GM13976 (cell line): ENCODE measurements at regions not wholly inside any gene's neighbourhood (a gene's known extent, or its start where the extent isn't known, plus 50 kb on each side); places are given as distances from the start of the nearest gene placed in this dataset.

Experiments
- DNase-seq: peaks from one replicate; pipeline ENCODE4 v3.0.0; 2012; ENCODE audit warnings: low spot score
- in situ Hi-C: fragments of 300-500 bp; cut with MboI; formaldehyde crosslinking; loops from one replicate; pipeline ENCODE4 v1.12.0; 2022; ENCODE audit warnings: low sequenced_read_pairs, mixed read lengths, inconsistent platforms; ENCODE audit not compliant: unreplicated experiment
- TF ChIP-seq, protein P1 (sequence below): IDR thresholded peaks from 2 replicates; pipeline ENCODE4 v1.5.1; 2012; ENCODE audit warnings: borderline replicate concordance, mild to moderate bottlenecking; ENCODE audit not compliant: insufficient read depth; ENCODE audit errors: extremely low read depth, missing control alignments, control extremely low read depth

DNA sequence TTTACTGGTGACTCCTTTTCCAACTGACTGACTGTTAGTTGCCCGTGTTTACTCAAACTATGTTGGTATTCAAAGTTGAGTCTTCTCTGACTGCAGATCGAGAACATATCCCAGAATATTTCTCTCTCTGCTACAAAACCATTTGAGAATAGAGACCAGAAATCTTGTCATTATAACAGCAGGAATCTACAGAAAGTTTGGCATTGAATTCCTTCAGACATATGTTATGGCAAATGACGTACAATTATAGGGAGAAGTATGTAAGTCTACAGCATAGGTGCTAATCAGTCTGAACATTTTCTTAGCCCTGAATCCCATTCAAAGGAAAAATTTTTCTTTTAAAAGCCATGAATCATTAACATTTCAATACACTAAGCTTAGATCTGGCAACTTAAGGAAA is 239.8 kb upstream of the SOX9 start:
- no peak for DNase-seq
- in situ Hi-C loops = no loop called here
- TF ChIP-seq, protein P1, sequence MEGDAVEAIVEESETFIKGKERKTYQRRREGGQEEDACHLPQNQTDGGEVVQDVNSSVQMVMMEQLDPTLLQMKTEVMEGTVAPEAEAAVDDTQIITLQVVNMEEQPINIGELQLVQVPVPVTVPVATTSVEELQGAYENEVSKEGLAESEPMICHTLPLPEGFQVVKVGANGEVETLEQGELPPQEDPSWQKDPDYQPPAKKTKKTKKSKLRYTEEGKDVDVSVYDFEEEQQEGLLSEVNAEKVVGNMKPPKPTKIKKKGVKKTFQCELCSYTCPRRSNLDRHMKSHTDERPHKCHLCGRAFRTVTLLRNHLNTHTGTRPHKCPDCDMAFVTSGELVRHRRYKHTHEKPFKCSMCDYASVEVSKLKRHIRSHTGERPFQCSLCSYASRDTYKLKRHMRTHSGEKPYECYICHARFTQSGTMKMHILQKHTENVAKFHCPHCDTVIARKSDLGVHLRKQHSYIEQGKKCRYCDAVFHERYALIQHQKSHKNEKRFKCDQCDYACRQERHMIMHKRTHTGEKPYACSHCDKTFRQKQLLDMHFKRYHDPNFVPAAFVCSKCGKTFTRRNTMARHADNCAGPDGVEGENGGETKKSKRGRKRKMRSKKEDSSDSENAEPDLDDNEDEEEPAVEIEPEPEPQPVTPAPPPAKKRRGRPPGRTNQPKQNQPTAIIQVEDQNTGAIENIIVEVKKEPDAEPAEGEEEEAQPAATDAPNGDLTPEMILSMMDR = no peak

DNA sequence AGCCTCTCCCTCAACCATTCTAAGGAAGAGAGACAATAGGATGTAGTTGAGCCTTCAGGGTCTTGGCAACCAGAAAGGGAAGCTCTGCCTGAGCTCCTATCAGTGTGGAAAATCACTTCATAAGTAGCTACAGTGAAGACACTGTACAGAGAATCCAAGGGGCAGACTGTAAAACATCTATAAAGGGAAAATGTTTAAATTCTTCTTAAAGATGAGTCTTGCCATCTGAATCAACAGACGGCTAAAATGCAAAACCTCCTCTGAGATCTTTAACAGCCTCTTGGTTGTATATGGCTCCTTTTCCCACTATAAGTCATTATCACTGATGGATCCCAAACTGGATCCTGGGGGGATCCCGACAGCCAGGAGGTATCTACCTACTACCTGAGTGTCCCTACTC is 239.2 kb upstream of the SOX9 start:
- no peak for DNase-seq
- in situ Hi-C loops = no loop called here
- TF ChIP-seq, protein P1 = no peak

DNA sequence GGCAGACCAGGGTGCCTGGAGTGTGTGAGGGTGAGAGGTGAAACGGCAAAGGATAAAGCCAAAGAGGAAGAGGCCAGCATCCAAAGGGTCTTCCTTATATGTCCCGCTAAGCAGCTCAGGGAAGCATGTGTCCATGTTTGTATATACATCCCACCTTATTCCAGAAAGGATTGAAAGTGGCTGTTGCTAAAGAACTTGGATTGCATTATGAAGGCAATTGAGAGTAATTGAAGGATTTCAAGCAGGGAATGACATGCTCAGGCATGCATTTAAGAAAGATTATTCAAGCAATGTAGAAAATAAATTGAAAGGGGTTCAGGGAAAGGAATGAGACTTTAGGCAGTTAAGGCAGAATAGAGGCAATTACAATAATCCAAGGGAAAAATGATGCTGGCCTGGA is 237.6 kb upstream of the SOX9 start:
- DNase-seq = no peak
- in situ Hi-C loops = no loop called here
- TF ChIP-seq, protein P1 = no peak

DNA sequence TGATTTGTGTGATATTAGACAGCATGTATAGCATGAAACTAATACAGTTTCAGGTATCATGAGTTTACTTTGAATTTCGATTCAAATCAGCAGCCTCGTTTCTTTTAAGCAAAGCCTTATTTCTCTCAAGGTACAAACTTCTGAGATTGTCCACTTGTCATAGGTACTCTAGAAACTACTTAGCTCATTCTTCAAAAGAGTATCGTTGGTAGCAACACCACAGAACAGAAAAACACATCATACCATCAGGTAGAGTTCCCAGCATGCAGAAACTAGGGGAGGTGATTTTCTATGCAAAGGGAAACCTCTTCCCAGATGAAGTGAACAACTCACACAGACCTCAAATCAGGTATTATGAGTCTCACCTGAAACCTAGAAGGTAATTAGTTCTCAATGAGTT is 237.0 kb upstream of the SOX9 start:
- TF ChIP-seq, protein P1 = no peak
- no peak for DNase-seq
- in situ Hi-C loops = no loop called here

DNA sequence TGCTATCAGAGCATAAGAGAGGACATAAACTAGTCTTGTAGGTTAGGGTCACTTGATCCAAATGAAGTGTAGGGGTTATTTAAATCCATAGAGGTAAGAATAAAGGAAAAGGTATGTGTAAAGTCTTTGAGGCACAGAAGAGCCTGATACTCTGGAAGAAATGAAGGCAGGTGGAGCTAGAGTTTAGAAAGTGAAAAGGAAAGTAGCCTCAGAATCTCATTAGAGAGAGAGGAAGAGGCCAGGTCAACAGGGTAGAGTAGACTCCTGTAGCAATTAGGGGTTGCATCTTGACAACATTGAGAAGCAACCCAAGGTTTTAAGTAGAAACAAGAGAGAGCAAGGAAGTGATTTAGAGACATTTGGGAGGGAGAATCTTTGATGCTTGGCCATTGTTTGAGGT is 235.2 kb upstream of the SOX9 start:
- in situ Hi-C loops = no loop called here
- no peak for DNase-seq
- TF ChIP-seq, protein P1 = no peak

- in situ Hi-C loops = no loop called here
- TF ChIP-seq, protein P1 = no peak
- no peak for DNase-seq
These were observed 221.5 kb upstream of the SOX9 start for GRCh38 chr17:71899317-71899716.
